ENCODE measurements at regions not wholly inside any gene's neighbourhood (a gene's known extent, or its start where the extent isn't known, plus 50 kb on each side); places are given as distances from the start of the nearest gene placed in this dataset.
"Not testable (repeated sequence)": the region's sequence is repeated elsewhere in the genome, so short reads cannot be mapped to it uniquely, and the experiment has no call there.

DNA sequence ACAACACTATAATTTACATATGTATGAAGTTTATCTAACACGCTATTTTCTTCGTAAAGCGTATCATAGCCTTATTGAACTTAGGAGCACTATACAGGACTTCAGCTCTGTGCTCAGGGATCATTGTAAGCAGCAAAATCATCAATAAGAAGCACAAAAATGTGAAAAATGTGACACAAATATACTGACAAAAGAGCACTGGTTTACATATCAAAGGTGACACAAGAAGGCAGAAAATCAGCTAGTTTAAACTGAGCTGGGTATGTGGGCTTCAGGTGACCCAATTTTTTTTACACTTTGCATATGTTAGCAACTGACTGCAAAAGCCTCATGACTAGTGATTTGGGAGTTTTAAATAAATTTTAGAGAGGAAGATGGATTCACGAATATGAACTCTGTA, 215.2 kb upstream of the CHORDC1 start:
- H3K4me1 Mint-ChIP-seq, result no peaks in the 10 kb centered on the region
- H3K27ac Mint-ChIP-seq, result no peak overlapping the region
- ATAC-seq (replicated peaks) (no peak), DNase-seq (no peak)
- H3K9me3 Mint-ChIP-seq, result no peaks in the 10 kb centered on the region
- H3K27me3 Mint-ChIP-seq, result no peaks in the 10 kb centered on the region
- H3K36me3 Mint-ChIP-seq, result no peaks in the 10 kb centered on the region
- no peak overlapping the region for H3K4me3 Mint-ChIP-seq

DNA sequence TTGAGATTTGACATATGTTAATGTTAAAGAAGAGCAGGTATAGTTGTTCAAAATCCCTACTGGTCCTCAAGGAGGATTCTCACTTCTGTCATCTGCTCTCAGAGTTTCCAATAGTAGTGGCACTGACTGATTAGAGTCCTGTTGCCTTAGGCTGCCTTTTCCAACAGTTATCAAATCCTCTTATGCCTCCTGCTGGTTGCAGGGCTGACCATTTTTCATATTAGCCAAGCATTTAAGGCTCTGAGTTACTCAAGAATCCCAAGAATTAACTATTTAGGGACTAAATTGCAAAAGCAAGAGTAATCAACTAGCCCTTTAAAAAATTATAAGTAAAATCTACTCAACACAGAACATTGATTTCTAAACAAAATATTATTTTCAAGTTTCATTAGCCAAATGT, 212.0 kb upstream of the CHORDC1 start:
- ATAC-seq (replicated peaks), result no peak
- H3K36me3 Mint-ChIP-seq, result no peaks in the 10 kb centered on the region
- no peak overlapping the region for H3K27ac Mint-ChIP-seq
- H3K27me3 Mint-ChIP-seq, result no peaks in the 10 kb centered on the region
- no peaks in the 10 kb centered on the region for H3K4me1 Mint-ChIP-seq
- no peak overlapping the region for H3K4me3 Mint-ChIP-seq
- DNase-seq, result no peak
- H3K9me3 Mint-ChIP-seq, result no peaks in the 10 kb centered on the region

DNA sequence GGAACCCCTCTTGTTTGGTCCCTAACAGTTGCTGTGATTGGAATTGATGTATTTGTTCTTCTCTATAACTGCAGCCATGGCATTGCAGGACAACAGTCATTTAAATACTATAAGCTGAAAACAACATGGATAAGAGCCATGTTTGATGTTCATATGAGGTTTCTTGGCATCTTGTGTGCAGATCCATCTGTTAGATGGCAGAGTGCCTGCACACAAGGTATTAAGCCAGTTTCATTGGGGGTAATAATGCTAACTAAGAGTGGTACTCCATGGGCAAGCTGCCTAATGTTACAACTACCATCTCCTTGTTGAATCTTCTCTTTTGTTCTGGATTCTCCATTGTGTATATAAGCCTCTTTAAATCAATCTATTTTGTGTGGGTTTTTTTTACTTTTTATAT, 206.0 kb upstream of the CHORDC1 start:
- Mint-ChIP-seq H3K36me3 (no peaks in the 10 kb centered on the region), H3K4me3 (no peak overlapping the region), H3K9me3 (peaks cover 0 to 4% of the 10 kb centered on the region in 2 donors), H3K27ac (no peak overlapping the region), H3K27me3 (no peaks in the 10 kb centered on the region), H3K4me1 (no peaks in the 10 kb centered on the region)
- ATAC-seq (replicated peaks) (no peak), DNase-seq (no peak)

DNA sequence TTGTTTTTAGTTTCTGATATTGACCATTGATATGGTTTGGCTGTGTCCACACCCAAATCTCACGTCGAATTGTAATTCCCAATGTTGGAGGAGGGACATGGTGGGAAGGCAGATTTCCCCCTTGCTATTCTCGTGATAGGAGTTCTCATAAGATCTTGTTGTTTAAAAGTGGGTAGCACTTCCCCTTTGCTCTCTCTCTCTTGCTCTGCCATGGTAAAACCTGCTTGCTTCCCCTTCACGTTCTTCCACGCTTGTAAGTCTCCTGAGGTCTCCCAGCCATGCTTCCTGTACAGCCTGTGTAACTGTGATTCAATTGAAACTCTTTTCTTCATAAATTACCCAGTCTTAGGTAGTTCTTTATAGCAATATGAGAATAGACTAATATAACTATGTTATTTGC, 203.6 kb upstream of the CHORDC1 start:
- no peaks in the 10 kb centered on the region for H3K27me3 Mint-ChIP-seq
- ATAC-seq (replicated peaks) (no peak), DNase-seq (no peak)
- no peaks in the 10 kb centered on the region for H3K36me3 Mint-ChIP-seq
- H3K9me3 Mint-ChIP-seq, result peaks cover 0 to 4% of the 10 kb centered on the region in 2 donors
- H3K4me3 Mint-ChIP-seq, result no peak overlapping the region
- H3K4me1 Mint-ChIP-seq, result no peaks in the 10 kb centered on the region
- no peak overlapping the region for H3K27ac Mint-ChIP-seq

DNA sequence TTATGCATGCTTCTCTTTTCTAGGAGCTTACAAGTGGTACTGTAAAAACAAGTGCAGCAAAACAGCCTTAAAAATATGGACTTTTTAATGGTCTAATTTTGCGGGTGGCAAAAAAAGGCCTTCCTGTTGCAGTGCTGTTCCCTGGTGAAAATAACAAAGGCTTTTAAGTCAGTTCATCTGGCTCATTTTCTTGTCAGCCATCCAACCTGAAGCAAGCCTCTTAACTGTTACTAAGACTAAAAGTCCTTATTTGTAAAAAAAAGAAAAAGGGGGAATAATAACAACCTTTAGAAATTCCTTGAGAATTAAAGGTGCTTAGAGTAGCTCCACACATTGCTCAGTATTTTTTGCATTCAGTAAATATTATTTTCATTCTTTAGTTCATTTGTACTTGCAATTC, 200.5 kb upstream of the CHORDC1 start:
- Mint-ChIP-seq H3K4me1 (no peaks in the 10 kb centered on the region), H3K27me3 (no peaks in the 10 kb centered on the region), H3K4me3 (no peak overlapping the region), H3K27ac (no peak overlapping the region), H3K36me3 (no peaks in the 10 kb centered on the region), H3K9me3 (peaks cover 0 to 4% of the 10 kb centered on the region in 2 donors)
- ATAC-seq (replicated peaks), result no peak
- DNase-seq, result no peak

DNA sequence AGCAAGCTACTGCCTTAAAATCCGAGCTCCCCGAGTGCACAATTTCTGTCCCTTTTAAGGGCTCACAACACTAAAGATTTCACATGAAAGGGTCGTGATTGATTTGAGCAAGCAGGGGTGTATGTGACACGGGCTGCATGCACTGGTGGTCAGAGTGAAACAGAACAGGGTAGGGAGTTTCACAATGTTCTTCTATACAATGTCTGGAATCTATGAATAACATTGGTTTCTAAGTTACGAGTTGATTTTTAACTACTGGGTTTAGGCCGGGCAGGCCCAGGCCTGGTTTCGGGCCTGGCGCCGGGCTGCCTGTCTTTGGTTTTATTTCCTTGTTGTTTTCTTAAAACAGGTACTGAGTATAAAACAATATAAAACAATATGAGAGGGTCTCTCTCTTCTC, 199.9 kb upstream of the CHORDC1 start:
- not testable (repeated sequence) for H3K36me3 Mint-ChIP-seq; H3K4me1 Mint-ChIP-seq; H3K4me3 Mint-ChIP-seq; H3K9me3 Mint-ChIP-seq; H3K27me3 Mint-ChIP-seq; H3K27ac Mint-ChIP-seq; ATAC-seq (replicated peaks); DNase-seq

DNA sequence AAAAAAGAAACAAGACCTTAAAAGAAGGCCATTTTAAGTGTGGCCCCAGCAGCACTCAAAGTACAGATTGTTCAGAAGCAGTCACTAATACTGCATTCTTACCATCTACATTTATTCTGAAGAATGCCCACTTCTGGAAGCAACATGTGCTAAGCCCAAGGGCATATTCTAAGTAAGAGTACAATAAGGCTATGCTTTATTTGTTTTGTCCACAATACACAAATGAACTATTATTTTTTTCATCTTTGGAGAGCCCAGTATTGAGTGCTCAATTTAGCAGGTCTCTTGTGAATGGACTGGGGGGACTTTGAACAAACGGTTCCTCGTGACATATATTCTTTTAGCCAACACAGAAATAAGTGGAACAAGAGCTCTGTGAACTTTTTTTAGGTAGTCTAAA, 191.4 kb upstream of the CHORDC1 start:
- Mint-ChIP-seq H3K27me3 (no peaks in the 10 kb centered on the region), H3K36me3 (no peaks in the 10 kb centered on the region), H3K4me1 (no peaks in the 10 kb centered on the region), H3K27ac (no peak overlapping the region), H3K4me3 (no peak overlapping the region), H3K9me3 (no peaks in the 10 kb centered on the region)
- no peak for ATAC-seq (replicated peaks)
- no peak for DNase-seq

DNA sequence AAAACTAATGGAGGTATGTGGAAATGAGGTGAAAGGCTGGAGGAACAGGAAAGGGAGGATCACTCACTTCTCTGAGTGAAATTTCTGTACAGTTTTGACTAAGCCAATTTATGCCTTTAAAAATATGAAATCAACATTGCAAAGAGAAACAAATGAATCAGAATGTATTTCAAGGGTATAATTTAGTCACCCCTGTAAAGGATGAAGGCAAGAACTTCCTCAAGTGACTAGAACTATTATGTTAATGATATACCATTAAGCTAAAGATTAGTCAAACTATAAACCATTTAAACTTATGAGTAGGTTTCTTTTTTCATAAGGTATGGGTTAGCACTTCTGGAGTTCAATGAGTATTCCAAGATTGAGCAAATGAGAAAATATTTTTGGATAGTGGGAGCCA, 184.5 kb upstream of the CHORDC1 start:
- Mint-ChIP-seq H3K27ac (no peak overlapping the region), H3K4me3 (no peak overlapping the region), H3K9me3 (no peaks in the 10 kb centered on the region), H3K36me3 (no peaks in the 10 kb centered on the region), H3K4me1 (no peaks in the 10 kb centered on the region), H3K27me3 (no peaks in the 10 kb centered on the region)
- no peak for DNase-seq
- no peak for ATAC-seq (replicated peaks)

DNA sequence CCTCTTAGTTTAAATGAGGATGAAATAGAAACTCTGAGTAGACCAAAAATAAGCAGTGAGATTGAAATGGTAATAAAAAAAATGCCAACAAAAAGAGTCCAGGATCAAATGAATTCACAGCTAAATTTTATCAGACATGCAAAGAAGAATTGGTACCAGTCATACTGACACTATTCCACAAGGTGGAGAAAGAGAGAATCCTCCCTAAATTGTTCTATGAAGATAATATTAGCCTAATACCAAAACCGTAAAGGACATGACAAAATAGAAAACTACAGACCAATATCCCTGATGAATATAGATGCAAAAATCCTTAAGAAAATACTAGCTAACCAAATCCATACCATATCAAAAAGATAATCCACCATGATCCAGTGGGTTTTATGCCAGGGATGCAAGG, 169.8 kb upstream of the CHORDC1 start:
- peaks cover 0 to 7% of the 10 kb centered on the region in 2 donors for H3K9me3 Mint-ChIP-seq
- H3K27me3 Mint-ChIP-seq, result no peaks in the 10 kb centered on the region
- H3K4me3 Mint-ChIP-seq, result no peak overlapping the region
- DNase-seq, result no peak
- H3K27ac Mint-ChIP-seq, result no peak overlapping the region
- H3K4me1 Mint-ChIP-seq, result no peaks in the 10 kb centered on the region
- no peaks in the 10 kb centered on the region for H3K36me3 Mint-ChIP-seq
- ATAC-seq (replicated peaks), result no peak

DNA sequence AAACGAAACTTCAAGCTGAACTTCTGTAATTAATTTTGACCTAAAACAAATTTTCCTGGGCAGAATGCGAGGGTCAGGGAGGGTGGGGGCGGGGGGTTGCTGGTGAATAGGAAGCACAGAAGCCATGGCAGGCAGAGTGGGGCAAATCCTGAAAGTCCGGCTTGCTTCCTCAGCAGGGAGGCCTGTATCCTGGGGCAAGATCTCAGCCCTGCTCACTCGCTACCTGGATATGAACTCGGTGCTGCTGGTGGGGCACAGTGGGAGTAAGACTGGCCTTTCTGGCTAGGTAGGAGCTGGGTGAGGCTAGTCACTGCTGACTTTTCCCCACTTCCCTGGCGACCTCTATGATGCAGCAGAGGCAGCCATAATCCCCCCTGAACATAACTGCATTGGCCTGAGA, 168.9 kb upstream of the CHORDC1 start:
- no peaks in the 10 kb centered on the region for H3K36me3 Mint-ChIP-seq
- H3K9me3 Mint-ChIP-seq, result peaks cover 0 to 7% of the 10 kb centered on the region in 2 donors
- no peaks in the 10 kb centered on the region for H3K27me3 Mint-ChIP-seq
- no peak overlapping the region for H3K4me3 Mint-ChIP-seq
- H3K27ac Mint-ChIP-seq, result no peak overlapping the region
- ATAC-seq (replicated peaks) (no peak), DNase-seq (no peak)
- H3K4me1 Mint-ChIP-seq, result no peaks in the 10 kb centered on the region

DNA sequence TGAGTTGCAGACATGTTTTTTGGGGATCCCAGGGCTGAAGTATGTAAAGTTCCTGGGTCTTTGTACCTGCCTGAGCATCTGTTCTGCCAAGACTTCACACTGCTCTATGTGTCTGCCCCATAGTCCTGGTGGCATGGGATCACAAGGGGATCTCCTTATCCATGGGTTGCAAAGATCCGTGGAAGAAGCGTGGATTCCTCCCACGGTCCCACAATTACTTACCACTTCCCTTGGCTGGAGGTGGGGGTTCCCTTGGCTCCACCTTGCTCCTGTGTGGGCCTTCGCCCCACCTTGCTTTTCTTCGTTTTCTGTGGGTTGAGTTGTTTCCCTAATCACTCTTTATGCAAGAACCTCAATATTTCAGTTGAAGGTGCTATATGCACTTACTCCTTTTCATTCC, 157.4 kb upstream of the CHORDC1 start:
- Mint-ChIP-seq H3K9me3 (no peaks in the 10 kb centered on the region), H3K4me1 (no peaks in the 10 kb centered on the region), H3K4me3 (no peak overlapping the region), H3K36me3 (no peaks in the 10 kb centered on the region), H3K27me3 (no peaks in the 10 kb centered on the region), H3K27ac (no peak overlapping the region)
- DNase-seq (no peak), ATAC-seq (replicated peaks) (no peak)

DNA sequence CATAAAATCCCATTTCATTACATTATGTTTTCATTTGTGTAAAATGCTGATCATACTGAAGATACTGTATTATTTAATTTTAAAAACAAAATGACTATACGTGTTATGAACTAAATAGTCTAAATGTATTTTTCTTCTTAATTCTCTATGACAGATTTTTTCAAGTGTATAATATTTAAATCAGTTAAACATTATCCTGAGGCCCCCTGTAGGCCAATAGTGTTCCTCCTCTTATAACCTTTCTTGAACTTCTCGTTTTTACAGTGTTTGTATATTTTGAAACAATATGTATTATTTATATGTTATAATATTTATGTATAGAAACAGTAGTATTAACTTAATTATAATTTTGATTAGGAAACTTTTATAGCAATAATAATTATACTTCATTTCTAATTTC, 151.1 kb upstream of the CHORDC1 start:
- no peak for ATAC-seq (replicated peaks)
- no peaks in the 10 kb centered on the region for H3K36me3 Mint-ChIP-seq
- no peak overlapping the region for H3K27ac Mint-ChIP-seq
- no peaks in the 10 kb centered on the region for H3K27me3 Mint-ChIP-seq
- no peak overlapping the region for H3K4me3 Mint-ChIP-seq
- no peaks in the 10 kb centered on the region for H3K9me3 Mint-ChIP-seq
- H3K4me1 Mint-ChIP-seq, result no peaks in the 10 kb centered on the region
- DNase-seq, result no peak

DNA sequence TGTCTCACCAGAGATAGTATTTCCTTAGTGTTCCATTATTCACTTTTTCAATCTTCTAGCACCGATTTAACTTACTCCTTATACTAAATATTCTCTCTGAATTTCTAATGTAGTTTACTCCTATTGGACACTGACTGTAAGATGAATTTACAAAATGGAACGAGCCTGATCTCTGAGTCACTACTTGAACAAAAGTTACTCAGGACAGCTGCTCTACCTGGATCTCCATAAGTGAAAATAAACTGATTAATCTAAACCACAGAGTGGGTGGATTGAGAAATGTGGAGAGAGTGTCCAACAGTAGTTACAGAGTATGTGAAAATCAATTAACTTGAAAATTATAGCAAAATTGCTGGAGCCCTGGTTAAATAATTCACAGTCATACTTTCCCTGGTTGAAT, 141.7 kb upstream of the CHORDC1 start:
- H3K27me3 Mint-ChIP-seq, result no peaks in the 10 kb centered on the region
- H3K27ac Mint-ChIP-seq, result no peak overlapping the region
- no peaks in the 10 kb centered on the region for H3K36me3 Mint-ChIP-seq

DNA sequence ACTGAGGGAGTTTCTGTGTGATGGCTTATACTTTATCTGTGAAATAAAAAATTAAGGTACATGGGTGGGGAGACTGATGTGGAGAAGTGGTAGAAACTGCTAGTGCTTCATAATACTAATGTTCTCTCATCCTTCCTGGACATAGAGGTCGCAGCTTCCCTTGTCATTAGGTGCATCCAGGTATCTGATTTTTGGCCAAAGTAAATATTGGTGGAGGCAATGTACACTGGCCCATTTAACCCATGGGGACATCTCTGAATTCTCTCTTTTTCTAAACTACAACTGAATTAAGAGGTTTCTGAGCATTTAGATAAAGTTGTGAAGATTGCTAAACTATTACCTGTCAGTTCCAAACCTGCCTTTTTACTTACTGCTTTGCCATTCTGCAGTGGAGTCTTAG, 140.9 kb upstream of the CHORDC1 start:
- Mint-ChIP-seq H3K27me3 (no peaks in the 10 kb centered on the region), H3K4me3 (no peak overlapping the region), H3K27ac (no peak overlapping the region), H3K9me3 (peaks cover 2 to 3% of the 10 kb centered on the region in 2 donors), H3K4me1 (no peaks in the 10 kb centered on the region), H3K36me3 (no peaks in the 10 kb centered on the region)
- DNase-seq (no peak), ATAC-seq (replicated peaks) (no peak)

More for the DNA sequence above, 141.7 kb upstream of the CHORDC1 start:
- ATAC-seq (replicated peaks) (no peak), DNase-seq (no peak)
- no peak overlapping the region for H3K4me3 Mint-ChIP-seq
- H3K4me1 Mint-ChIP-seq, result no peaks in the 10 kb centered on the region
- H3K9me3 Mint-ChIP-seq, result peaks cover 2 to 3% of the 10 kb centered on the region in 2 donors

DNA sequence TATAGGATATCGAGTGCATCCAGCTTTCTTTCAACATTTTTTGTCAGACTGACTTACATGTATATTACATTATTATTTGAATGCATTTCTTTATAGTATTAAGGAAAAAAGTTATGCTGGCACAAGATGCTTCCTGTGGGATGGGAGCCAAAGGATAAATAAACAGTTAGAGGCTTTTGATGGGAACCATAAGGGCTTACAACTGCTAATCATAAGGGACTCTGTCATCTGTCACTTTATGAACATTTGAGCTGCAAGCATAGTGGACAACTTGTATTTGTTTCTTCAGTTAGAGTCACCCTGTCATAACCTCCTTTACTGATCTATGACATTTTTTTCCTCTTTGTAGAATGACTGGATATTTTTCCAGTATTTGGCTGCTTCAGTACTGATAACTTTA, 132.4 kb upstream of the CHORDC1 start:
- DNase-seq, result no peak
- no peaks in the 10 kb centered on the region for H3K36me3 Mint-ChIP-seq
- H3K27ac Mint-ChIP-seq, result no peak overlapping the region
- H3K4me3 Mint-ChIP-seq, result no peak overlapping the region
- H3K4me1 Mint-ChIP-seq, result no peaks in the 10 kb centered on the region
- H3K9me3 Mint-ChIP-seq, result peaks cover 2 to 3% of the 10 kb centered on the region in 2 donors
- ATAC-seq (replicated peaks), result no peak
- no peaks in the 10 kb centered on the region for H3K27me3 Mint-ChIP-seq

DNA sequence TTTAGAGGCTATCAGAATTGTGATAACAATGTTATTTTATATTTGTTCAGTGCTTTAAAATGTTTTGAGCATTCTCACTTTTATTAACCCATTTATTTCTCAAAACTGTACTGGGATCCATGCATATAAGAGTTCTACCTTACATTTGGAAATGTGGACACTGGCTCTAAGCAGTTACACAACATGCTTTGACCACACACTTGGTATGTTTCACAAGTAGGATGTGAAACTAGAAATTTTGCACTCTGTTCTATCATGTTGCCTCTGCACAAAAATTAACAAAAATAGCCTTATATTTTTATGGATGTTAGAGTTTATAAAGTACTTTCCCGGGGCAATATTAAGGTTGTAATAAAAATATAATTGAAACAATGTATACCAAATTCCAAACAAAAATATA, 126.9 kb upstream of the CHORDC1 start:
- ATAC-seq (replicated peaks), result no peak
- no peaks in the 10 kb centered on the region for H3K9me3 Mint-ChIP-seq

More for the DNA sequence above, 126.9 kb upstream of the CHORDC1 start:
- Mint-ChIP-seq H3K27me3 (no peaks in the 10 kb centered on the region), H3K36me3 (no peaks in the 10 kb centered on the region), H3K27ac (no peak overlapping the region), H3K4me3 (no peak overlapping the region), H3K4me1 (no peaks in the 10 kb centered on the region)
- no peak for DNase-seq

Data from stimulated activated naive B cell treated with anti-CD40 and anti-IgM and Interleukin-4, amounts not matched to agents 10 μg/mL and 1 μg/mL and 100 μg/mL, for 72 hours (primary cell).